ENCODE measurements at regions not wholly inside any gene's neighbourhood (a gene's known extent, or its start where the extent isn't known, plus 50 kb on each side); places are given as distances from the start of the nearest gene placed in this dataset.

DNA sequence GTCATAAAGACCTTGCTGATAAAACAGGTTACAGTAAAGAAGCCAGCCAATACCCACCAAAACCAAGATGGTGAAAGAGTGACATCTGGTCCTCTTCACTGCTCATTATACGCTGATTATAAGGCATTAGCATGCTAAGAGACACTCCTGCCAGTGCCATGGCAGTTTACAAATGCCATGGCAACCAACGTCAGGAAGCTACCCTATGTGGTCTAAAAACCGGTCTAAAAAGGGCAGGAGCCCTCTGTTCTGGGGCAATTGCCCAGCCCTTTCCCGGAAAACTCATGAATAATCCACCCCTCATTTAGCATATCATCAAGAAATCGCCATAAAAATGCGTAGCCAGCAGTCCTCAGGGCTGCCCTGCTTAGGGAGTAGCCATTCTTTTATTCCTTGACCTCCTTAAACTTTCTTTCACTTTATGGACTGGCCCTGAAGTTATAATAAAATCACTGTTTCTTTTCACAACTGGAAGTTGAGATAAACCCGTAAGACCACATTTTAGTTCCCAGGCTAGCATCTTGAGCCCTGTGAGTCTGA is 260.5 kb upstream of the FAT1 start:
- TF ChIP-seq, protein P1, sequence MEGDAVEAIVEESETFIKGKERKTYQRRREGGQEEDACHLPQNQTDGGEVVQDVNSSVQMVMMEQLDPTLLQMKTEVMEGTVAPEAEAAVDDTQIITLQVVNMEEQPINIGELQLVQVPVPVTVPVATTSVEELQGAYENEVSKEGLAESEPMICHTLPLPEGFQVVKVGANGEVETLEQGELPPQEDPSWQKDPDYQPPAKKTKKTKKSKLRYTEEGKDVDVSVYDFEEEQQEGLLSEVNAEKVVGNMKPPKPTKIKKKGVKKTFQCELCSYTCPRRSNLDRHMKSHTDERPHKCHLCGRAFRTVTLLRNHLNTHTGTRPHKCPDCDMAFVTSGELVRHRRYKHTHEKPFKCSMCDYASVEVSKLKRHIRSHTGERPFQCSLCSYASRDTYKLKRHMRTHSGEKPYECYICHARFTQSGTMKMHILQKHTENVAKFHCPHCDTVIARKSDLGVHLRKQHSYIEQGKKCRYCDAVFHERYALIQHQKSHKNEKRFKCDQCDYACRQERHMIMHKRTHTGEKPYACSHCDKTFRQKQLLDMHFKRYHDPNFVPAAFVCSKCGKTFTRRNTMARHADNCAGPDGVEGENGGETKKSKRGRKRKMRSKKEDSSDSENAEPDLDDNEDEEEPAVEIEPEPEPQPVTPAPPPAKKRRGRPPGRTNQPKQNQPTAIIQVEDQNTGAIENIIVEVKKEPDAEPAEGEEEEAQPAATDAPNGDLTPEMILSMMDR (conservative IDR thresholded peaks at IDR 0.05; ENCODE audit: low read depth, low read length) = no peak
- no peak for TF ChIP-seq EZH2 (IDR thresholded peaks at IDR 0.05; ENCODE audit: borderline replicate concordance, low read depth, low read length, poor library complexity, severe bottlenecking)

Measured in A673 (cell line).